AG04450 (cell line): ENCODE measurements at regions not wholly inside any gene's neighbourhood (a gene's known extent, or its start where the extent isn't known, plus 50 kb on each side); places are given as distances from the start of the nearest gene placed in this dataset.

Experiments
- CTCF ChIA-PET: fragments of 300-600, 350-600 bp; formaldehyde crosslinking; extraction: SDS; loops from one replicate; lab custom pipeline; 2022; ENCODE audit warnings: antibody characterized with exemption, inconsistent platforms; lab: Charles Lee
- POLR2A ChIA-PET: fragments of 350-600 bp; formaldehyde crosslinking; extraction: SDS; loops from one replicate; lab custom pipeline; 2021; ENCODE audit warnings: antibody characterized with exemption, inconsistent platforms; lab: Yijun Ruan, JAX
- DNase-seq: peaks from one replicate; pipeline ENCODE4 v3.0.0-alpha.2; 2011; ENCODE audit warnings: low read depth, low spot score
- H3K27ac ChIP-seq: one replicate; pipeline ENCODE4 v1.5.1; 2012; ENCODE audit warnings: low read depth, low read length, control low read depth
- H3K27me3 ChIP-seq: one replicate; pipeline ENCODE4 v1.6.0; 2012; ENCODE audit warnings: low read length; ENCODE audit not compliant: control insufficient read depth, insufficient read depth
- H3K4me3 ChIP-seq: 2 replicates; pipeline ENCODE4 v1.5.1; 2011; ENCODE audit warnings: mild to moderate bottlenecking, low read depth, low read length, control low read depth
- H3K9me3 ChIP-seq: 2 replicates; pipeline ENCODE4 v1.5.1; 2012; ENCODE audit warnings: low read length; ENCODE audit not compliant: control insufficient read depth, insufficient read depth
- CTCF ChIP-seq: IDR thresholded peaks from 2 replicates; pipeline ENCODE4 v1.5.1; 2011; ENCODE audit warnings: low read depth, low read length, control low read depth, inconsistent platforms

GRCh38 chr2:102943251-102943650 is 181.4 kb downstream of the TMEM182 start:
- DNase-seq: no peak
- Histone ChIP-seq H3K9me3 (no peaks in the 10 kb centered on the region), H3K27ac (no peak overlapping the region), H3K4me3 (no peak overlapping the region), H3K27me3 (no peaks in the 10 kb centered on the region)
- ChIA-PET CTCF (no interaction called here), POLR2A (no interaction called here)
- no peak for TF ChIP-seq CTCF

- Histone ChIP-seq H3K9me3 (no peaks in the 10 kb centered on the region), H3K27me3 (no peaks in the 10 kb centered on the region), H3K4me3 (no peak overlapping the region), H3K27ac (no peak overlapping the region)
- POLR2A ChIA-PET: no interaction called here
- CTCF ChIA-PET: no interaction called here
- no peak for TF ChIP-seq CTCF
- DNase-seq: no peak
Observed at GRCh38 chr2:102950371-102950946, 188.6 kb downstream of the TMEM182 start.

DNA sequence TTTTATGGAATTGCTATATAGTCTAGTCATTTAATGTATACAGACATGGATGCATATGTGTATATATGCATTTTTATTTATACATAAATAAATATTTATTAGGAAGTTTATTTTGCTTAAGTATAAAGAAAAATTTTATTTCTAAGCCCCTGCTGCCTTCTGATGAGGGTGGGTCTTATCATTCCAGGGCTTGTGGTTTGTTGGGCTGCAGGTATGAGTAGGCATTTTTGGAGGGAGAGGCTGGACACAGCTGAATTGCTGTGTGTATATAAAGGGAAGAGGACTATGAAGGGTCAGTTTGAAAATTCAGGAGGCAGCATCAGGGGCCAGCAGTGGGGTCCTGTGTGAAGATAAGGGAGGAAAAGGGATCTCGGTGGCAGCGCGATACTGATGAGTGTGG is 189.4 kb downstream of the TMEM182 start:
- CTCF ChIA-PET: no interaction called here
- Histone ChIP-seq H3K9me3 (no peaks in the 10 kb centered on the region), H3K4me3 (no peak overlapping the region), H3K27me3 (no peaks in the 10 kb centered on the region), H3K27ac (no peak overlapping the region)
- POLR2A ChIA-PET: no interaction called here
- TF ChIP-seq CTCF: no peak
- no peak for DNase-seq

- H3K27ac ChIP-seq: no peak overlapping the region
- TF ChIP-seq CTCF: no peak
- no peak overlapping the region for H3K4me3 ChIP-seq
- no peaks in the 10 kb centered on the region for H3K27me3 ChIP-seq
- no peak for DNase-seq
- ChIA-PET CTCF (no interaction called here), POLR2A (no interaction called here)
- no peaks in the 10 kb centered on the region for H3K9me3 ChIP-seq
Observed at GRCh38 chr2:102967451-102967850, 205.6 kb downstream of the TMEM182 start.

GRCh38 chr2:102968375-102968774 is 206.5 kb downstream of the TMEM182 start:
- Histone ChIP-seq H3K4me3 (no peak overlapping the region), H3K27ac (no peak overlapping the region), H3K9me3 (no peaks in the 10 kb centered on the region), H3K27me3 (no peaks in the 10 kb centered on the region)
- TF ChIP-seq CTCF: no peak
- no peak for DNase-seq
- CTCF ChIA-PET: no interaction called here
- POLR2A ChIA-PET: no interaction called here
